ENCODE measurements at regions not wholly inside any gene's neighbourhood (a gene's known extent, or its start where the extent isn't known, plus 50 kb on each side); places are given as distances from the start of the nearest gene placed in this dataset.

DNA sequence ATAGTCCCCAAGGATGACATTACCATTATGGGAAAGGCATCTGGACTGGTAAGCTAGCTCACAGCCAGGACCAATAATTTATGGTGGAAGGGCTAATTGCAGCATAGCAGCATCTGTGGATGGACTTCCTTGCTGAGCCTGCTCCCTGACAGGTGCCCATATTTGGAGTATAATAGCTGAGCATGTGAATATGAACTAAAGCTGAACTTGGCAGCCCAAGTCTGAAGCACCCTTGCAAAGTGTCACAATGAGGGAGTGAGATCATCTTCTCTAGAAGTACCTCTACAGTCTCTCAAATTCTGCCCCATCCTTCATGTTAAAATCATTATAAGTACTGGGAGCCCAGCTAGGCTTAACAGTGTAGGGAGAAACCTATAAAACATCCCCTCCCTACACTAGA is 128.2 kb upstream of the INPP4B start:
- no peak for DNase-seq

DNA sequence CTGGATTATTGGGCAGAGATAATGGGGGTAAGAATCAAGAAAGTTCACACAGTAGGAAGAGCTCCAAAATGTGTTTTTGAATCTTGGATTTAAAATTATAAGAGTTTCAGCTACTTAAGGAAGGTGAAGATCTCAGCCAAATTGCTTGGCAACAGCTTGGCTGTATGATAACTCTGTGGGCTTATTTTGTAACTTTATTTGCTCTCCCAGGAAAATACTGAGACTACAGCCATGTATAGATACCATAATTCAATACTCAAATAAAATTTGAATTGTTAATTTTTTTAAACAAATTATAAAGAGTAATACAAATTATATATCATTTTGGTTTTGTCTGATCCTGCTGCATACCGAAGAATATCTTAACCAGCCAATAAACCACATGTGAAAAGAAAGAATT is 129.5 kb upstream of the INPP4B start:
- DNase-seq, result no peak

DNA sequence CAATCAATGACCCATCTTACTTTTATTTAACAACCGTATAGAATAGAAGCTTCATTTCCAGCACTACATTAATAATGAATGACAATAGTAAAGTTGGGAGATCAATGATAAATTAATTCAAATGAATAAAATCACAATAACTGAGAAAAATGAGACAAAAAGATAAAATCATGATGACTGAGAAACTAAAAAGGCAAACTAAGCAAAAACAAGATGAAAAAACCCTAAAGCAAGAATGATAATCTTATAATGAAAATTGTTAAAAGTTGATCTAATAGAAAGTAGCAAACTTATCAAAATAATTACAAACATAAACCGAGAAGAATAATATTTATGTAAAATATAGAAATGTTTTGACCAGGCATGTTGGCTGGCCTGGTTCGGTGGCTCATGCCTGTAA is 130.4 kb upstream of the INPP4B start:
- DNase-seq, result no peak

DNA sequence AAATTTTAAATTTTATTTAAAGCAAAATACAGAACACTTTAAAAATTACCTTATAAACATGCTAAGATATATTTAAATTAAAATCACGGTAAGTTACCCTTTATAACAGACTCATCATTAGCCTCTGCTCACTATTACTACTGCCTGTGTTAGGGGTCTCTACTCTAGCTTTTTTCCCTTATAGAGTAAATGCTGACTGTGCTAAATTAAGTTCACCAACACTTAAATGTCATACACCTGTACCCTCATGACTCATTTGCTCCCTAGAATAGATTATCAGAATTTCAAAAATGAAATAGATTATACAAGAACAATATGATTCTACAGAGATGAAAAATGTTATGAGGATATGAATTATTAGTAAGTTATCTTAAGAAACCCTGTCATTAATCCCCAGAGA is 131.1 kb upstream of the INPP4B start:
- DNase-seq, result no peak

DNA sequence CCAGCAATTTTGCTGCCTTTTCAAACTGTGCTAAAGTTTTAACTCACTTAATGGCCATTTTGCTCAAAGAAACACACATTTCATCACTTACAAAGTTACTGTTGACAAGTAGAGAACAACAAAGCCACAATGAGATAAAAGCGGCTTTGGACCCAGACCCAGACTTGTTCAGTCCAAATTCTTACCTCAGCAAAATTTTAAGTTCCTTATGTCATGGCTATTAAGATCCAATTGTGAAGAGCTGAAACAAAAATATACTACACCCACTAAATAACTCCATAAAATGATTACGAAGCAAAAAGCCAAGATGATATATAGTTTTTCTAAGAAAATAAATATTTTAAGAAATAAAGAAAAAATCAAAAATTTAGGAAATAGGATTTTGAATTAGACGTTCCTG is 137.0 kb upstream of the INPP4B start:
- no peak for DNase-seq

DNA sequence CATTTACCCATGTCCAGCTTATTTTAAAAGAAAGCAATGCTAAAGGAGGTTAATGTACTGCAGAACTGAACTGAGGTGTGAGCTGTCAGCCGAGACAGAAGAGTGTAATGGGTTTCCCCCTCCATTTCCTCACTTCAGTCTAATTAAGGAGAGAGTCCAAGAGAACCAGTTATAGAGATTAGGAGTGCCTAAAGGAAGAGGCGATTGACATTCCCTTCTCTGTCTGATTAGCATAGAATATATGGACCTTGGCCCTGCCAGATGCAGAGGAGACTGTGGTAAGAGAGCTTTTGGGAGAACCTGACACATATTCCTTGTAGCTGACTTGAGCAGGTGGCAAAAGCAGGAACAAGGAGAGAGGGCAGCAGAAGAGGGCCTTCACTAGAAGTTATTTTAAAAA is 137.5 kb upstream of the INPP4B start:
- DNase-seq, result no peak

DNA sequence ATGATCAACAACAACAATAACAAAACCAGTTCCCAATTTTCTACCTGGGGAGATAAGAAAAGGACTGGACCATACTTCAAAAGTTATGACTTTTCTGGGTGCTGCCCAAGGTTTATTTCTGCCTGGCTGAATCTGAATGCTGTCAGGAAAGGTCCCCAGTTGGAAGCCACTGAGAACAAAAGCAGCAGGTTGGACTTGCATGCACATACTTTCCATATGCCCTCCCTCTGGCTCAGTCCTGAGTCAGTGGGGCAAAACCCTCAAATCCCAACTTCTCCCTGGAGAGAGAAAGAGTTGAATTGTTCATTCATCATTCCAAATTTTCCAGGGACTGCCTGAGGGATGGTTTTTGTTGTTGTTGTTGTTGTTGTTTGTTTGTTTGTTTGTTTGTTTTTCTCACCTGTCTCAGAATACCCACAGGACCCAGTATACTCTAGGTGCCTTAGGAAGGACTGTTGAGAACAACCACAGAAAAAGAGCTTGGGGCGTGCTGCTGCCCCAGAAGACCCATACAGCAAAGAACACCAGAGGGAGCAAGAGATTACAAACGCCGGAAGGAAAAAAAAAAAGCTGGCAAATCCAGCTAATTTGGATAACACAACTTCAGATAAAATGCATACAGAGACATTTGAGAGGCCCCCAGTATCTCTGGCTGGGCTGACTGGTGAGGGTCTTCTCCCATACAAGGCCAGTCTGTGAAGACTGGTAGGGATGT is 138.9 kb upstream of the INPP4B start:
- DNase-seq, result no peak

DNA sequence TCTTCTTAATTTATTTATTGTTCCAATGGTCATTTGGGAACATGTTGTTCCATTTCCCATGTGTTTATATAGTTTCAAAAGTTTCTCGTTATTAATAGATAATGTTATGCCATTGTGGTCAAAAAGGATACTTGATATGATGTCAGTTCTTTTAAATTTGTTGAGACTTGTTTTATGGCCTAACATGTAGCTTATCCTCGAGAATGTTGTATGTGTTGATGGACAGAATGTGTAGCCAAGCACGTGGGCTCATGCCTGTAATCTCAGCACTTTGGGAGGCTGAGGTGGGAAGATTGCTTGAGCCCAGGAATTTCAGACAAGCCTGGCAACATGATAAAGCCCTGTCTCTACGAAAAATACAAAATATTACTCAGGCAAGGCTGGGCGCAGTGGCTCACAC is 168.5 kb upstream of the USP38 start:
- DNase-seq, result no peak

DNA sequence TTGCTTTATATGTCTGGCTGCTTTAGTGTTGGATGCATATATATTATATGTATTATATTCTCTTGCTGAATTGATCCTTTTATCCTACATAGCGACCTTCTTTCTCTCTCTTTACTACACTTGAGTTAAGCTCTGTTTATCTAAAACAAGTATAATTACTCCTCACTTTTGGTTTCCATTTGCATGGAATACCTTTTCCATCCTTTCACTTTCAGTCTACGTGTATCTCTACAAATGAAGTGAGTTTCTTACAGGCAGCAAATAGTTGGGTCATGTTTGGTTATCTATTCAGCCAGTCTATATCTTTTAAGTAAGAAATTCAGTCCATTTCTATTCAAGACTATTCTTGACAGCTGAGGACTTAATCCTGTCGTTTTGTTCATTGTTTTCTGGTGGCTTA is 167.5 kb upstream of the USP38 start:
- no peak for DNase-seq

DNA sequence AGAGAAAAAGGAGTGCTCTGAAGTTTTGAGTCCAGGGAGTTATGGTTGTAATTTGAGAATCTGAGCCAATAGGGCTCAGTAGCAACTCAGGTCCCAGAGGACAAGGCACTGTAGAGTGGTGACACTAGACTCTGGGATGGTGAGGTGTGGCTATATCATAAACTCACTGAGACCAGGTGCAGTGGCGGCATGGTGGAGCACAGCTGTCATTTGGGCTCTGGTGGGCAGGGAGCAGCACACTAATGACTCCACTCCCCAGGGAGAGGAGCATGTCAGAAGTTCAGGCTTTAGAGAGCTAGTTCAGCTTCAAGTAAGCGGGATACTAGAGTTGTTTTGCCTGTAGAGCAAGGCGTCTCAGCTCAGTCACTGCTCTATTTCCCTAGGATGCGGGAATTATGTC is 165.4 kb upstream of the USP38 start:
- no peak for DNase-seq

DNA sequence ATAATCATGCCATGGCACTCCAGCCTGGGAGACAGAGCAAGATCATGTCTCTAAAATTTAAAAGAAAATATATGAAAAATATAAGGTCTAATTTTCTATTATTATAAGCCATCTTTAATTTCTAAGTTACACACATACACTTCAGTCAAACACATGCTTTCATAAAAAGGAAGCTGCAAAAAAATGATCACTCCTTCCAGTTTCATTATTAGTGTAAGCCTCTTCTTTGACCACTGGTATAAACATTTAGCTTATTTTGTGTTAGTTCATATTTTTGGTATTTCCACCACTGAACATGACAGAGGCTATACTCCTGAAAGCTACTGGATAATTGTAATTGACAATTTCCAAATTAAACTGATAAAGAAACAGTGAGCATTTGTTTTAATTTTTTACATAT is 163.3 kb upstream of the USP38 start:
- DNase-seq, result peak; percentile 1

DNA sequence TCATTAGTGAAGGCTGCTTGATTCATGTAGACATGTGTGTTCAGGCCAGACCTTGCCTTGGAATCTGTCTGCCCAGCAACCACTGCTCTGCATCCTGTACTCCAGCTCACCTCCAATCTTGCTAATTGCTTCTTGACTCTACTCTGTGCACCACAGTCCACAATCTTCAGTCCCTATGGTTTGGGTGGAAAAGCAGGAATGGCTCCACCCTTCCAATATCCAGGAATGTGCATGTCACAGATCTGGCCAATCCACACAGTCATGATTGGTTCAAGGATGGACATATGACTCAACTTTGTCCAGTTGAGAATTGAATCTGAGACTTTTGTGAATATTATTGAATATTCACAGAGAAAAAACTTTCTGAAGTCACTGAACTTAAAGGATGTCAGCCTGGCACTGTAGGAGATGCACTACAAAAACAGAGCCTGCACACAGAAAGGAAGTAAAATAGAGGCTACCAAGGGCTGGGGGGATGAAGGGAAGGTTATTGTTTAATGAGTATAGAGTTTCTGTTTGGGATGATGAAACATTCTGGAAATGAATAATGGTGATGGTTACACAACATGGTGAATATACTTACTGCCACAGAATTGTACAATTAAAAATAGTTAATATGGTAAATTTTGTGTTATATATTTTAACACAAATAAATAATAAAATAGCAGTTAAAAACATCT is 161.3 kb upstream of the USP38 start:
- DNase-seq, result peak; percentile 3

DNA sequence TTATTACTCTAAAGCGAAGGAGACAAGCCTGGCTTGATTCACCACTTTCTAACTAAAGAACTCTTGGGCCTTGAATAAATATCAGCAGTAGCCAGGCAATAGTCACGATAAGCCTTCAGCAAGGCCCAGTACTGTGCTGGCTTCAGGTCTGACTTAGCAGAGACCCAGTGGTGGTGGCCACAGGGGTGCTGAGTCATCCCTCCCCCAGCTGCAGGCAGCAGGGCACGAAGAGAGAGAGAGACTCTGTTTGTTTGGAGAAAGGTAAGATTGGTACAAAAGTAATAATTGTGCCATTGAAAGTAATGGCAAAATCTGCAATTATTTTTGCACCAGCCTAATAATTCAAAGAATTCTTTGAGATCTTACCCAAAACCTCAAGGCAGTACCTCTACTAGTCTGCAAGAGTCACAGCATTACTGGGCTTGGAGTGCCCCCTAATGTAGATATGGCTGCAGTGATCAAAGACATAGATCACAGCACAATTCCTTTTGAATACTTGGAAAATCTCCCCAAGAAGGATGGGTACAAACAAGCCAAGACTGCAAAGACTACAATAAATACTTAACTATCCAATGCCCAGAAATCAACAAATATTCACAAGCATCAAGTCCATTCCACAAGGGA is 159.5 kb upstream of the USP38 start:
- DNase-seq, result no peak

DNA sequence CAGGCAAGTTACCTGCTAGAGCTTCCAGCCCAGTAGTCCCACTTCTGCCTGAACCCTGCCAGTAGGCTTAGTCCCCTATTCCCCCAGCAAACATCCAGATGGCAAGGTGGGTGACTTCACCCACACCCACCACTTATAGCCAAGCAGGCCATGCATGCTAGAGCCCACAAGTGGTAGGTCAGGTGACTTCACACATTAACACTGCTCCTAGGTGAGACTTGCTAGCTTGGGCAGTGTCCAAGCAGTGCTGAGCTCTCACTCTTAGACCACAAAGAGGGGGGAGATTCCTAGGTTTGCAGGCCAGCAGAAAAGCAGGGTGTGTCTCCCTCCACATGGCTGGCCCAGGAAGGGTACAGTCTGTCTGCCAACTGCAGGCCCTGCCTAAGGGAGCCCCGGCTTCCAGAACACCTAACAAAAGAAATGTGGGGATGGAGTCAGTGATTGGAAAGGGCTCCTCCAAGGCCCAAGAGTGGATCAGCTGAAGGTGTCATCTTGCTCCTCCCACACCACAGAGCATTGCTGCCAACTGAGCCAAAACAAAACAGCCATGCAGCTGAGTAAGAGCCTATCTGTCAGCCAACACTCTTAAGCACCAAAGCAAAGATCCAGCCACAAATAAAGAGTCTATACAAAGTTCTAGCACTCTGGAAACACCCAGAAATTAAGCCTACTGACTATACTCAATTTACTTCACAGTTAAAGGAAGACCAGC is 158.1 kb upstream of the USP38 start:
- DNase-seq, result no peak

DNA sequence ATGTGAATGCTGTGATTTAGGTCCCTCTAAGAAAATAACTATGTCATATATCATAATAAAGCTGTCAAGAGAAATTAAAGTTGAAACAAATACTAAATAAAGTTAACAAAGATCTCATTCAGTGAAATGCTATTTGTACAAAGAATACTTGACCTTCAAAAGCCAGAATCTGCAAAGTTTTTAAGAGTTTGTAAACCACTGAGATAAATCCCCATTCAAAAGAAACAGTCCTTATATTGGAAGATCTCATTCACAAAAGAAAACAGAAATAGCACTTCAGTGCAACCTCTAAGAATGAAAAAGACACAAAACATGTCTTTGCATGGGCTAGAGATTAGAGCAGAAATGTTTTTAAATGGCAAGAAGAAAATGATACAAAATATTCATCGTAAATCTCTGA is 149.1 kb upstream of the USP38 start:
- no peak for DNase-seq

DNA sequence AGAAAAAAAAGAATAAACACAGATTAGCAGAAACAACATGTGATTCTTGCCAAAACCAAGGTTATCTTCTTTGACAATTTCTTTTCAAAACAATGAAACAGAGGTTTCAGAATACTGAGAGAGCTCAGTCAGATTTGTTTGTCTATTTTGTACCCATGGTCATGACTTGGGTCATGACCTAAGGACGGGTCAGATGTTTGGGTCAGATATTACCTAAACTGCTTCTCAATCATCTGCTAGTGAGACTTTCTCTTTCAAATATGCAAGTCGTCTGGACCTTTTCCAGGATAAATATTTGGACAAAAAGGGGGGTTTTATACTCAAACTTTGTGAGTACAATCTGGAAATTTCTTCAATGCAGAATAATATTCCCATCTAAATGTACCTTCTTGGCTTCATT is 148.3 kb upstream of the USP38 start:
- no peak for DNase-seq

DNA sequence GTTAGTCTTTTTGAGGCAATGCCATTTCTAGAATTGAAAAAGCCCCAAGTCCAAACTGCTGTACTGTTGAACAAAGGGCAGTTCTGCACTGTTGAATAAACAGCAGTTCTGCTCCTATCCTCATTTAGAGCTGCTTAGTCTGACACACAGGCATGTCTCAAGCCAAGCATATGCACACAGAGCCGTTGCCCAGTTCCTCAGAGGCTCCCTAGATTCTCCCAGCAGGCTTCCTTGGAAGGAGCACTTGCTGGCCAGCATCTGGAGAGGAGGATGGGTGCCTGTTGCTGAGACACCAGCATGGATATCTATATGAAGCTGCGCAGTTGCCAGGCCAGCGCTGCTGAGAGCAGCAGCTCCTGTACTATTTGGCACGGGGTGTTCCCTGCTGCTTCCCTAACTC is 138.3 kb upstream of the USP38 start:
- DNase-seq, result no peak

DNA sequence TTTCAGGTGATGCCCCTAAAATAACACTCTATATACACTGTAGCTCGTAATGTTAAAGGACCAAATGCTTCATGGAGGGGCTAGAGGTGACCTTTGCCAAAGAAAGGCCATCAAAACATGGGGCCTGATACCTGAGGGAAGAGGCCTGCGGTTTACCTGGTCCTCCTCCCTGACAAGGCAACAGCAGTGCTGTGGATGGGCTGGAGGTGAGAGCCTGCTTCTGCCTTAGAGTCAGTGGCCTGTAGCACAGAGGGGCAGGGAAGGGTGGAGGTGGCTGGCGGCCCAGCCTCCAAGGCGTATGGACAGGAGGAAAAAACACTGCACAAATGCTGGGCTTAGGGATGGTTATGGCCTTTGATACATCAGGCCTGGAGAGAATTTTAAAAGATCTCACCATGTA is 137.8 kb upstream of the USP38 start:
- no peak for DNase-seq

DNA sequence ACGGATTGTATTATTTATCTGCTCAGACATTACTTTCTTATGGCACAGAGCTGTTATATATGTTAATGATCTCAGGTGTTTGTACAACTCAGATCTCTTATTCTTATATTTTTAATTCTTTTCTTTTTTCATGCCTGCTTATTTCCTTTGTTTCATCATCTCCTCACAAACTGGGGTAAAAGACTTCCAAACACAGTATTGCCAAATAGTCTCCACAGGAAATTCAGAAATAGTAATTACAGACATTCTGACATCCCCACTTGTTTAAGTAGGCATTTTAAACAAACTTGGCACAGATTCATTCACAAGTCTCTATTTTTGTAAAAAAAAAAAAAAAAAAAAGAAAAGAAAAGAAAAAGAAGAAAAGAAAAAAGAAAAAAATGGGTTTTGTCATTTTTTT is 129.7 kb upstream of the USP38 start:
- DNase-seq, result no peak

DNA sequence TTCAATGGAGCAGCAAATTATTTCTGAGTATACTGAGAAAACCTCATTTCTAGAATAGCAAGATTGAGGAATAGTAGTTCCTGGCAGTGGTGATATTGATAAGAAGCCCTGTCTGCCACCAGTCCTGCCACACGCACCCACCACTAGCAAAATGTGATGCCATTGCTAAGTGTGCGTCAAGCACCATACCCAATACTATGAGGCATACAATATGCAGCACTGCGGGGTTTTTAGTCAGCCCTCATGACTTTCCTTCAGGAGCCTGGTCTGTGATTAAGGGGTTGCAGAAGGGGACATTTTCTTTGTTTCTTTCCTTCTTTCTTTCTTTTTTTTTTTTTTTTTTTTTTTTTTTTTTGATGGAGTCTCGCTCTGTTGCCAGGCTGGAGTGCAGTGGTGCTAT is 128.7 kb upstream of the USP38 start:
- DNase-seq, result no peak

DNA sequence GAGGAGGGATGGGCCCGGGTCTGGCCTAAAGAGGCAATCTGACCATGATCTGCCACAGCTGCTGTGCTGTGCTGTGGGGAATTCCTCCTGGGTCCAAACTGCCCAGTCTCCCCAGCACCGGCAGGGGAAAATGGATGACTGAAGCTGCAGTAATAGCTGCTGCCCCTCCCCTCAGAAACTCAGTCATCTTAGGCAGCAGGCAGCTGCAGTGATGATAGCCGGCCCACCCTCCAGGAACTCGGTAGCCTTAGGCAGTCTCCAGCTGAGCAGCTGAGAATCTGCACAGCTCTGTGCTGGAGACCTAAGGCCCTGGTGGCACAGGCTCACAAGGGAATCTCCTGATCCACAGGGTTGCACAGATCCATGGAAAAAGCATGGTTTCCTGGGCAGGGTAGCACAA is 113.4 kb upstream of the USP38 start:
- no peak for DNase-seq

DNA sequence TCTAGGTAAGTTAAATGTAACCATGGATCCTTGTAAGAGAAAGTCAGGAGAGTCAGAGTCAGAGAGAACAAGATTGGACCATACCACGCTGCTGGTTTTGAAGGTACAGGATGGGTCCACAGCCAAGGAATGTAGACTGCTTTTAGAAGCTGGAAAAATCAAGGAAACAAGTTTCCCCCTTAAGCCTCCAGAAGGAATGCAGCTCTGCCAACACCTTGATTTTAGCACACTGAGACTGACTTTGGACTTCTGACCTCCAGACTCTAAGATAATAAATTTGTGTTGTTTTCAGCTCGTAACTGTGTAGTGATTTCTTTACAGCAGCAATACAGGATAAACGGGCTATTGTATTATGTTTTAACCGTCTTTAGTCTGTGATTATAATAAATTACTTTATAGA is 108.0 kb upstream of the USP38 start:
- no peak for DNase-seq

DNA sequence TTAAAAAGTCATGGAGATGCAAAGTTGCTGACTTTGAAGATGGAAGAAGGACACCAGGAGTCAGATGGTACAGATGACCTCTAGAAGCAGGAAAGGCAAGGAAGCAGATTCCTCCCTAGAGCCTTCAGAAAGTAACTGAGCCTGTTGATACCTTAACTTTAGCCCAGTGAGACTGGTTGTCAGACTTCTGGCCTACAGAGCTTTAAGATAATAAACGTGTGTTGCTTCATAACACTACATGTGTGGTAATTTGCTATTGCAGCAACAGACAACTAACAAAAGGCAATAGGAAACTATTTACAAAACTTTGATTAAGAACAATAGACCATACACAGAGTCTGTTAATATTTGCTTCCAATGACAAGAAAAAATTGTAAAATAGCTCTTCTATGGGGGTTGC is 102.0 kb upstream of the USP38 start:
- DNase-seq, result no peak
